Fibroblast of villous mesenchyme (primary cell): ENCODE measurements at regions not wholly inside any gene's neighbourhood (a gene's known extent, or its start where the extent isn't known, plus 50 kb on each side); places are given as distances from the start of the nearest gene placed in this dataset.
"Not testable (repeated sequence)": the region's sequence is repeated elsewhere in the genome, so short reads cannot be mapped to it uniquely, and the experiment has no call there.

ENCODE experiments used
- DNase-seq: peaks from one replicate; pipeline ENCODE4 v3.0.0-alpha.2; 2010; ENCODE audit warnings: low read depth
- H3K4me3 ChIP-seq: 2 replicates; pipeline ENCODE4 v1.5.1; 2011; ENCODE audit warnings: low read depth, mild to moderate bottlenecking, low read length
- TF ChIP-seq, protein P1 (sequence below): IDR thresholded peaks from 2 replicates; pipeline ENCODE4 v1.5.1; 2012; ENCODE audit warnings: low read depth, mild to moderate bottlenecking, low read length; ENCODE audit not compliant: insufficient read depth

DNA sequence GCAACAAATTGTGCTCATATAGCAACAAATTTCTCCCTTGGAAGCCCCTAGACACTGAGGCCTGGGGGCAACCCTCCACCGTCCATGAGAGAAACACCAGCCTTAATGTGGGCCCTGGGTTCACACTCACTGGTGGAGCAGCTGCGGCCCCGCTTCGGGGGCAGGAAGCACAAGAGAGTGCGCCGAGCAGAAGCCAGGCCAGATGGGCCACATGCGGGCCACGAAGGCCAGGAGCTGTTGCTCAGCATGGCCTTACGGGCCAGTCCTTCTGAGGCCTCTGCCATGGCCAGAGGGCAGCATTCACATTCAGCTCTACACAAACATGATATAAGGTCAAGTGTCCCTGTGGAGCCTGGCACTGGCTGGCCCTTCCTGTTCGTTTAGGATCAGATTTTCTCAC lies 60.0 kb upstream of the VIPR2 start:
- TF ChIP-seq, protein P1, sequence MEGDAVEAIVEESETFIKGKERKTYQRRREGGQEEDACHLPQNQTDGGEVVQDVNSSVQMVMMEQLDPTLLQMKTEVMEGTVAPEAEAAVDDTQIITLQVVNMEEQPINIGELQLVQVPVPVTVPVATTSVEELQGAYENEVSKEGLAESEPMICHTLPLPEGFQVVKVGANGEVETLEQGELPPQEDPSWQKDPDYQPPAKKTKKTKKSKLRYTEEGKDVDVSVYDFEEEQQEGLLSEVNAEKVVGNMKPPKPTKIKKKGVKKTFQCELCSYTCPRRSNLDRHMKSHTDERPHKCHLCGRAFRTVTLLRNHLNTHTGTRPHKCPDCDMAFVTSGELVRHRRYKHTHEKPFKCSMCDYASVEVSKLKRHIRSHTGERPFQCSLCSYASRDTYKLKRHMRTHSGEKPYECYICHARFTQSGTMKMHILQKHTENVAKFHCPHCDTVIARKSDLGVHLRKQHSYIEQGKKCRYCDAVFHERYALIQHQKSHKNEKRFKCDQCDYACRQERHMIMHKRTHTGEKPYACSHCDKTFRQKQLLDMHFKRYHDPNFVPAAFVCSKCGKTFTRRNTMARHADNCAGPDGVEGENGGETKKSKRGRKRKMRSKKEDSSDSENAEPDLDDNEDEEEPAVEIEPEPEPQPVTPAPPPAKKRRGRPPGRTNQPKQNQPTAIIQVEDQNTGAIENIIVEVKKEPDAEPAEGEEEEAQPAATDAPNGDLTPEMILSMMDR: no peak
- DNase-seq: no peak
- no peak overlapping the region for H3K4me3 ChIP-seq

DNA sequence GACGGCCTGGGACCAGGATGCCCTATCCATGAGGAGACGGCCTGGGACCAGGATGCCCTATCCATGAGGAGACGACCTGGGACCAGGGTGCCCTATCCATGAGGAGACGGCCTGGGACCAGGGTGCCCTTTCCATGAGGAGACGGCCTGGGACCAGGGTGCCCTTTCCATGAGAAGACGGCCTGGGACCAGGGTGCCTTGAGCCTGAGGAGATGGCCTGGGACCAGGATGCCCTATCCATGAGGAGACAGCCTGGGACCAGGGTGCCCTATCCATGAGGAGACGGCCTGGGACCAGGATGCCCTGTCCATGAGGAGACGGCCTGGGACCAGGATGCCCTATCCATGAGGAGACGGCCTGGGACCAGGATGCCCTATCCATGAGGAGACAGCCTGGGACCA lies 58.6 kb upstream of the VIPR2 start:
- DNase-seq, H3K4me3 ChIP-seq: not testable (repeated sequence)

DNA sequence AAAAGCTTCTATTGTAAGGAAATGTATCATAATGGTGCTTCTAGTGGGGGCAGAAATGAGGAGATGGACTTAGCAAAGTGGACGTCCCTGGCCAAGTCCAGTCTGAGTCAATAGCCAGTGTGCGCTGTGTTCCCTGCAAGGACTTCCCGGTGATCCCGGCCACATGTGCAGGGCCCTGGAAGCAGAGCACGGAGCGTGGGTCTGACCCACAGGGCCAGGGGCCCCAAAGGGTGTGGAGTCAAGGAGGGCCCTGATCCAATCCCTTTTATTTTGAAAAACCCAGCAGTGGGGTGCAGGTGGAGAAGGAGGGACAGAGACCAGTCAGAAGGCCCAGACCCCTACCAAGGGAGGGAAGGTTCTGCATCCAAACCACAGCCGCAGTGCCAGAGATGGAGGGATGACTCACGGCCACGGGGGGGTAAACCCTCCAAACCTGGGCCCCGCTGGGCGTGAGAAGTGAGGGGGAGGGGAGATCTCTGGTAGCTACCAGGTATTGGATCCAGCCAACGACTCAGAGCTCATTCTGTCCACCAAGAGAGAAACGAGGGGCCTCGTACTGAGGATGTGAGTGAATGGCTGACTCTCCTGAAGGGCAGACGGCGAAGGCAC lies 57.2 kb upstream of the VIPR2 start:
- no peak for DNase-seq
- TF ChIP-seq, protein P1: no peak

DNA sequence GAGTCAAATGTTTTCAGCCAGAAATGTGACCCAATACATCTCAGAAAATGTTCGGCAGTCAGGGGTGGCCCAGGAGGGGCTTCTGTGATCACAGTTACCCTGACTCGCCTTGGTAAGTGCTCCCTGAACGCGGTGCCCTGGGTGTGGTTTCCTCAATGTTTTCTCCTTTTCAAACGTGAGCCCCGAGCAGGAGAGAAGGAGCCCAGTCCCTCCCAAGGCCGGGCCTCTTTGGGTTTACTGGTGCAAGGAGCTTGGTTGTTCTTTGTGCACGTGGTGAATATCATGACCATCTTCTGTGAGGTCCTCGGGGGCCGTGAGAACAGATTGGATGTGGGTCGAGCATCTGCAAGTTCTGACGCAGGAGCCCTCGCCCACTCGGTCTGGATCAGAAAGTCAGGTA lies 55.8 kb upstream of the VIPR2 start:
- H3K4me3 ChIP-seq: no peak overlapping the region
- TF ChIP-seq, protein P1: no peak
- no peak for DNase-seq

More for the DNA sequence above, 57.2 kb upstream of the VIPR2 start:
- no peak overlapping the region for H3K4me3 ChIP-seq

DNA sequence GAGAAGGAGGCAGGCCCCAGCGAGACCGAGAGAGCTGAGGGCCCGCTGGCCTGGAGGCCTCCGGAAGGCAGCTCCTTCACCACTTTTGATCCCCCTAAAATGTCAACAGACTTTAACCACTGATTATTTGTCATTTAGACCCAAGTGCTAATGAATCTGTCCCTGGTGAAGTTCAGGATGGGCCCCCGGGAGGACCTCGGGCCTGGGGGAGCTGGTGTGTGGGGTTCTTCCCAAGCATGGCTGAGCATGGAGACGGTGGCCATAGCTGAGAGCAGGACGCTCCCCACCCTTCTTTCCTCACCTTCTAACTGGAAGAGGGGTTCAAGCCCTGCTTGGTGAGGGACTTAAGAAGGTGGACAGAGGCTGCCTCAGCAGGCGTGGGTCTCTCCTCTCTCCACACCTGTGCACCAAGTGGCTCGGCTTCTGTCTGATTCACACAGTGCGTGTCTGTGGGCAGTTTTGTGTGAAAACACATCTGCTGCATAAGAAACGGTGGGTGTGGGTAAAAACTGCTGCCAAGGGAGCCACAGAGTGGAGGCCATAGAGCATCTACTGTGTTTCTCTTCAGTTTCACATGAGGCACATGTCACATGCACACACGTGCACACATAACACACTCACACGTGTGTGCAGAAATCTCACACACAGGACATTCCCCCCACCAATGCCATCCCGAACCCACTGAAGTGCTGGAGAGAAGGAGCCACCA lies 53.5 kb upstream of the VIPR2 start:
- TF ChIP-seq, protein P1: no peak

DNA sequence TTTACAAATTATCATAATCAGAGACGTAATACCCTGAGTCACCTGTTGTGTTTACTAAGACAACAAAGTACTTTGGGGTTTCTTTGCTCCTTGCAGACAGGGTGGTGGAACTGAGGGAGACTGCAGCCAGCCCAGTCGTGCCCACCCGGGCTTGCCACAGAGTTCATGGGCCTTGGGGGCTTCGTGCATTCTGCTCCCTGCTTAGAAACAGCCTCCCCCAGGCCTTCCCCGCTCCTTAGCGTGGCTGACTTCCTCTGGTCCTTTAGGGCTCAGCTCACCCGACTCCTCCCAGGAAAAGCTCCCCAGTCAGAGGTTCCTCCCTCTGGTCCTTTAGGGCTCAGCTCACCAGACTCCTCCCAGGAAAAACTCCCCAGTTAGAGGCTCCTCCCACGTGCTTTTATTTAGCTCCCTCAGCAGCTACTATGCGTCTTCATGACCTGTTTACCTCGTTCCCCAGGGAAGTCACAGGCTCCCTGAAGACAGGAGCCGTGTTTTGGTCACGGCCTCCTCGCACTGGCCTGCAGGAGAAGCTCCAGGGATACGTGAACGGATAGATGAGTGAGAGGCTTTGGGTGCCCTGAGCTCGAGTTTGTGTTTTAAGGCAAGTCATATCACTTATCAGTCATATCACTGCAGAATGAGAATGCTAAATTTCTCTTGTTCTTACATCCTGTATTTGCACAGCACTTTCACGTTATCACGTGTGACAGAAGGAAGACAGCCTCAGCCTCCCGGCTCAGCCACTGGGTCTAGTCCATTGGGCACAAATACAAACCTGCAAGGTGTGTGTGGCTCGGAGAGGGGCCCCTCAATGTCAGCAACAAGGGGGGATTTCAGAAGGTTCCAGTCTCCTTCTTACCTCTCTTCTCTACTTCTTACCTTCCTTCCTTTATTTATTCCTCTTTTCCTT lies 52.7 kb upstream of the VIPR2 start:
- no peak overlapping the region for H3K4me3 ChIP-seq
- TF ChIP-seq, protein P1: no peak
- no peak for DNase-seq

More for the DNA sequence above, 53.5 kb upstream of the VIPR2 start:
- DNase-seq: no peak
- H3K4me3 ChIP-seq: no peak overlapping the region

DNA sequence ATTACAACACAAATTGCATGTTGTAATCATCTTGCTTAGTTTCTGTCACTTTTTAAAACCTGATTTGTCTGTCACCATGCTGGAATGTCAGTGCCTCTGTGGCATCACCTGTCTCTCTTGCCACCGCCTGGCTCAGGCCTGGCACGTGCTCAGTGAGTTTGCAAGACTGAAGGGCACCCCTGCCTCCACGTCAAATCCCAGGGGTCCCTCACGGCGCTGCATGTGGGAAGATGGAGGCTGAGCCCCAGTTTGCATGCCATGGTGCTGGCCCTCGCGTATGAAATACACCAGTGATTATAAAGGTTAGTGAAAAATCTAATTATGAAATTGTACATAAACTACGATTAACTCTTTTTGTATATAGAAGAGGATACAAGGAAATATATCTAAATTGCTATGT lies 51.9 kb upstream of the VIPR2 start:
- TF ChIP-seq, protein P1: no peak
- DNase-seq: peak; percentile 3
- H3K4me3 ChIP-seq: no peak overlapping the region
